Chondrocyte (in vitro differentiated cells): ENCODE measurements at regions not wholly inside any gene's neighbourhood (a gene's known extent, or its start where the extent isn't known, plus 50 kb on each side); places are given as distances from the start of the nearest gene placed in this dataset.

Experiments used
- DNase-seq: peaks from one replicate; pipeline ENCODE4 v3.0.0; 2021; ENCODE audit warnings: mixed read lengths, low spot score
- H3K27ac Mint-ChIP-seq: one replicate; pipeline ENCODE4 v1.8.0; 2021; ENCODE audit warnings: mild to moderate bottlenecking, moderate library complexity, mixed read lengths; ENCODE audit not compliant: unreplicated experiment
- H3K27me3 Mint-ChIP-seq: 2 replicates; pipeline ENCODE4 v1.8.0; 2021; ENCODE audit warnings: low read depth, mixed read lengths
- H3K36me3 Mint-ChIP-seq: 2 replicates; pipeline ENCODE4 v1.8.0; 2021; ENCODE audit warnings: low read depth, mixed read lengths
- H3K4me1 Mint-ChIP-seq: 2 replicates; pipeline ENCODE4 v1.8.0; 2021; ENCODE audit warnings: low read depth, mild to moderate bottlenecking, mixed read lengths
- H3K4me3 Mint-ChIP-seq: one replicate; pipeline ENCODE4 v1.8.0; 2021; ENCODE audit warnings: mild to moderate bottlenecking, moderate library complexity, mixed read lengths; ENCODE audit not compliant: unreplicated experiment
- H3K9me3 Mint-ChIP-seq: 2 replicates; pipeline ENCODE4 v1.8.0; 2021; ENCODE audit warnings: low read depth, mixed read lengths
- CTCF ChIP-seq: fragments of 200-600 bp; sonication (generic); IDR thresholded peaks from 2 replicates; pipeline ENCODE4 v1.5.0; 2021; ENCODE audit warnings: antibody characterized with exemption, mild to moderate bottlenecking, moderate library complexity

GRCh38 chr6:85118652-85119235, 331.1 kb upstream of the NT5E start:
- H3K36me3 Mint-ChIP-seq: no peaks in the 10 kb centered on the region
- H3K27me3 Mint-ChIP-seq: peaks cover 25% of the 10 kb centered on the region
- no peak overlapping the region for H3K4me3 Mint-ChIP-seq
- TF ChIP-seq CTCF: no peak
- no peaks in the 10 kb centered on the region for H3K9me3 Mint-ChIP-seq
- no peak overlapping the region for H3K27ac Mint-ChIP-seq
- no peak for DNase-seq
- H3K4me1 Mint-ChIP-seq: no peaks in the 10 kb centered on the region

GRCh38 chr6:85118233-85118632, 331.6 kb upstream of the NT5E start:
- peaks cover 25% of the 10 kb centered on the region for H3K27me3 Mint-ChIP-seq
- no peaks in the 10 kb centered on the region for H3K4me1 Mint-ChIP-seq
- no peak overlapping the region for H3K4me3 Mint-ChIP-seq
- peak; percentile 17 for TF ChIP-seq CTCF
- DNase-seq: no peak
- no peak overlapping the region for H3K27ac Mint-ChIP-seq
- H3K9me3 Mint-ChIP-seq: no peaks in the 10 kb centered on the region
- no peaks in the 10 kb centered on the region for H3K36me3 Mint-ChIP-seq

- H3K27ac Mint-ChIP-seq: no peak overlapping the region
- TF ChIP-seq CTCF: no peak
- no peaks in the 10 kb centered on the region for H3K9me3 Mint-ChIP-seq
- H3K4me1 Mint-ChIP-seq: no peaks in the 10 kb centered on the region
- no peaks in the 10 kb centered on the region for H3K36me3 Mint-ChIP-seq
- no peak overlapping the region for H3K4me3 Mint-ChIP-seq
- no peak for DNase-seq
- peaks cover 18% of the 10 kb centered on the region for H3K27me3 Mint-ChIP-seq
These were observed 333.4 kb upstream of the NT5E start for GRCh38 chr6:85116475-85116874.

- Mint-ChIP-seq H3K9me3 (no peaks in the 10 kb centered on the region), H3K36me3 (no peaks in the 10 kb centered on the region), H3K27me3 (peaks cover 20% of the 10 kb centered on the region), H3K27ac (no peak overlapping the region), H3K4me3 (no peak overlapping the region), H3K4me1 (no peaks in the 10 kb centered on the region)
- DNase-seq: no peak
- no peak for TF ChIP-seq CTCF
These were observed 334.0 kb upstream of the NT5E start for GRCh38 chr6:85115876-85116275.

GRCh38 chr6:85115376-85115775, 334.5 kb upstream of the NT5E start:
- peaks cover 20% of the 10 kb centered on the region for H3K27me3 Mint-ChIP-seq
- no peak overlapping the region for H3K4me3 Mint-ChIP-seq
- TF ChIP-seq CTCF: no peak
- H3K36me3 Mint-ChIP-seq: no peaks in the 10 kb centered on the region
- no peak overlapping the region for H3K27ac Mint-ChIP-seq
- H3K4me1 Mint-ChIP-seq: no peaks in the 10 kb centered on the region
- no peaks in the 10 kb centered on the region for H3K9me3 Mint-ChIP-seq
- DNase-seq: no peak
